A549 (cell line): ENCODE measurements at regions not wholly inside any gene's neighbourhood (a gene's known extent, or its start where the extent isn't known, plus 50 kb on each side); places are given as distances from the start of the nearest gene placed in this dataset.

Experiments
- ATAC-seq, 2 experiments: fragments of 200-7000 bp in 1 of 2; fragments of >200 bp in 1 of 2; cut with Nextera tagmentation in 1 of 2; cut with Tn5 transposase in 1 of 2; 3 replicates each; pipeline versions ENCODE4 v1.8.0 to v1.9.1; 2018 to 2020; ENCODE audit warnings: mild to moderate bottlenecking in 1 of 2, moderate library complexity in 1 of 2
- CTCF ChIA-PET: fragments of 300-600 bp; sonication (Branson Sonifier 250); formaldehyde crosslinking; extraction: SDS; loops from one replicate; lab custom pipeline; 2021; ENCODE audit warnings: antibody characterized with exemption, inconsistent platforms; lab: Yijun Ruan, JAX
- POLR2A ChIA-PET: fragments of 350-600 bp; formaldehyde crosslinking; extraction: SDS; loops from one replicate; lab custom pipeline; 2021; ENCODE audit warnings: antibody characterized with exemption, inconsistent platforms; lab: Yijun Ruan, JAX
- DNase-seq, 2 experiments: peaks; one replicate each; pipeline versions ENCODE4 v3.0.0 to v3.0.0-alpha.2; 2011 to 2016; ENCODE audit warnings: low read depth in 1 of 2, low spot score in 1 of 2
- FAIRE-seq: peaks from 2 replicates; lab custom pipeline; 2011; peaks lifted over from hg19 to GRCh38; lab: Jason Lieb, UNC
- H3K27ac ChIP-seq, 2 experiments: fragments of >200 bp; sonication (Bioruptor Twin); formaldehyde crosslinking; 3 replicates each; pipeline ENCODE4 v1.5.1; 2016 to 2017
- H3K4me1 ChIP-seq: fragments of >200 bp; sonication (Bioruptor Twin); formaldehyde crosslinking; 3 replicates; pipeline ENCODE4 v1.6.1; 2016
- H3K4me2 ChIP-seq: fragments of >200 bp; sonication (Bioruptor Twin); formaldehyde crosslinking; 3 replicates; pipeline ENCODE4 v1.6.1; 2016
- H3K4me3 ChIP-seq: fragments of >200 bp; sonication (Bioruptor Twin); formaldehyde crosslinking; 3 replicates; pipeline ENCODE4 v1.5.1; 2016
- H3K9me3 ChIP-seq: fragments of >200 bp; sonication (Bioruptor Twin); formaldehyde crosslinking; 3 replicates; pipeline ENCODE4 v1.6.1; 2016
- BHLHE40 ChIP-seq: IDR thresholded peaks from 2 replicates; pipeline ENCODE4 v1.6.1; 2012; ENCODE audit warnings: low read depth, low read length, inconsistent platforms
- CBX8 ChIP-seq: fragments of 200-600 bp; sonication (generic); IDR thresholded peaks from 2 replicates; pipeline ENCODE4 v1.6.1; 2016
- CHD4 ChIP-seq: fragments of 200-600 bp; sonication (generic); IDR thresholded peaks from 2 replicates; pipeline ENCODE4 v1.6.1; 2016; ENCODE audit warnings: antibody characterized with exemption, mild to moderate bottlenecking, borderline replicate concordance
- CTCF ChIP-seq: fragments of >200 bp; sonication (Bioruptor Twin); formaldehyde crosslinking; IDR thresholded peaks from 3 replicates; pipeline ENCODE4 v1.5.1; 2016
- EHF ChIP-seq: fragments of 250-450 bp; sonication (Bioruptor Pico); IDR thresholded peaks from 2 replicates; pipeline ENCODE4 v1.5.0; 2020; ENCODE audit warnings: mild to moderate bottlenecking
- FOSB ChIP-seq: fragments of 250-450 bp; sonication (Bioruptor Pico); IDR thresholded peaks from 2 replicates; pipeline ENCODE4 v1.5.0; 2020; ENCODE audit warnings: mild to moderate bottlenecking, moderate library complexity
- FOSL2 ChIP-seq, 2 experiments: fragments of 450-650 bp in 1 of 2; fragments of >200 bp in 1 of 2; sonication (Bioruptor Twin) in 1 of 2; formaldehyde crosslinking; IDR thresholded peaks; 2 replicates each; pipeline versions ENCODE4 v1.5.0 to v1.6.1; 2016 to 2020; ENCODE audit warnings: mild to moderate bottlenecking in 1 of 2, moderate library complexity in 1 of 2
- FOXS1 ChIP-seq: fragments of 250-450 bp; sonication (Bioruptor Pico); IDR thresholded peaks from 2 replicates; pipeline ENCODE4 v1.5.0; 2020; ENCODE audit warnings: mild to moderate bottlenecking, moderate library complexity
- HDAC2 ChIP-seq: fragments of 200-600 bp; sonication (generic); IDR thresholded peaks from 2 replicates; pipeline ENCODE4 v1.6.1; 2016
- HMGXB4 ChIP-seq: fragments of 250-450 bp; sonication (Bioruptor Pico); IDR thresholded peaks from 2 replicates; pipeline ENCODE4 v1.5.0; 2021; ENCODE audit warnings: mild to moderate bottlenecking, moderate library complexity, borderline replicate concordance
- HOXB13 ChIP-seq: fragments of 250-450 bp; sonication (Bioruptor Pico); IDR thresholded peaks from 2 replicates; pipeline ENCODE4 v1.5.0; 2020; ENCODE audit warnings: low read depth, mild to moderate bottlenecking, moderate library complexity
- HOXB5 ChIP-seq: fragments of 250-450 bp; sonication (Bioruptor Pico); IDR thresholded peaks from 2 replicates; pipeline ENCODE4 v1.5.0; 2020; ENCODE audit warnings: mild to moderate bottlenecking, moderate library complexity
- JUNB ChIP-seq: fragments of >200 bp; sonication (Bioruptor Twin); formaldehyde crosslinking; IDR thresholded peaks from 2 replicates; pipeline ENCODE4 v1.6.1; 2016
- KDM1A ChIP-seq: fragments of 200-600 bp; sonication (generic); IDR thresholded peaks from 2 replicates; pipeline ENCODE4 v1.6.1; 2016; ENCODE audit warnings: low read depth, mild to moderate bottlenecking
- MAX ChIP-seq: IDR thresholded peaks from 2 replicates; pipeline ENCODE4 v1.6.1; 2012
- MYC ChIP-seq: IDR thresholded peaks from 2 replicates; pipeline ENCODE4 v1.6.1; 2012; ENCODE audit warnings: mild to moderate bottlenecking, inconsistent platforms, low read length, improper control_type of control experiment, borderline replicate concordance
- NPAS2 ChIP-seq: fragments of 250-450 bp; sonication (Bioruptor Pico); IDR thresholded peaks from 2 replicates; pipeline ENCODE4 v1.8.0; 2022; ENCODE audit warnings: mild to moderate bottlenecking, moderate library complexity, borderline replicate concordance
- NR3C1 ChIP-seq: fragments of >200 bp; sonication (Bioruptor Twin); formaldehyde crosslinking; IDR thresholded peaks from 3 replicates; pipeline ENCODE4 v1.6.1; 2017
- RAD21 ChIP-seq, 2 experiments: fragments of >200 bp in 1 of 2; sonication (Bioruptor Twin) in 1 of 2; formaldehyde crosslinking in 1 of 2; IDR thresholded peaks in 1 of 2; conservative IDR thresholded peaks in 1 of 2; 2 replicates in 1 of 2; 3 replicates in 1 of 2; pipeline ENCODE4 v1.6.1; 2012 to 2018; ENCODE audit warnings: inconsistent platforms in 1 of 2
- RCOR1 ChIP-seq: fragments of 150-350 bp; IDR thresholded peaks from 2 replicates; pipeline ENCODE4 v1.6.1; 2014; ENCODE audit warnings: antibody characterized with exemption, low read length, low read depth
- SMC3 ChIP-seq: fragments of >200 bp; sonication (Bioruptor Twin); formaldehyde crosslinking; IDR thresholded peaks from 3 replicates; pipeline ENCODE4 v1.6.1; 2018; ENCODE audit warnings: inconsistent platforms
- ZC3H11A ChIP-seq: fragments of 450-650 bp; IDR thresholded peaks from 2 replicates; pipeline ENCODE4 v1.6.1; 2014; ENCODE audit warnings: antibody characterized with exemption, mild to moderate bottlenecking
- ZFP36 ChIP-seq: fragments of 450-650 bp; IDR thresholded peaks from 2 replicates; pipeline ENCODE4 v1.6.1; 2014; ENCODE audit warnings: borderline replicate concordance; ENCODE audit not compliant: partially characterized antibody
- ZNF302 ChIP-seq: fragments of 250-450 bp; sonication (Bioruptor Pico); IDR thresholded peaks from 2 replicates; pipeline ENCODE4 v1.9.0; 2021; ENCODE audit warnings: inconsistent platforms, mild to moderate bottlenecking, moderate library complexity
- ZSCAN20 ChIP-seq: fragments of 250-450 bp; sonication (Bioruptor Pico); IDR thresholded peaks from 2 replicates; pipeline ENCODE4 v1.8.0; 2022; ENCODE audit warnings: mild to moderate bottlenecking, moderate library complexity
- WGBS: methylation state at CpG from one replicate; pipeline ENCODE4 v1.1.6; 2017; ENCODE audit errors: missing lambda C conversion rate; 5-methylcytosine and 5-hydroxymethylcytosine counted together

DNA sequence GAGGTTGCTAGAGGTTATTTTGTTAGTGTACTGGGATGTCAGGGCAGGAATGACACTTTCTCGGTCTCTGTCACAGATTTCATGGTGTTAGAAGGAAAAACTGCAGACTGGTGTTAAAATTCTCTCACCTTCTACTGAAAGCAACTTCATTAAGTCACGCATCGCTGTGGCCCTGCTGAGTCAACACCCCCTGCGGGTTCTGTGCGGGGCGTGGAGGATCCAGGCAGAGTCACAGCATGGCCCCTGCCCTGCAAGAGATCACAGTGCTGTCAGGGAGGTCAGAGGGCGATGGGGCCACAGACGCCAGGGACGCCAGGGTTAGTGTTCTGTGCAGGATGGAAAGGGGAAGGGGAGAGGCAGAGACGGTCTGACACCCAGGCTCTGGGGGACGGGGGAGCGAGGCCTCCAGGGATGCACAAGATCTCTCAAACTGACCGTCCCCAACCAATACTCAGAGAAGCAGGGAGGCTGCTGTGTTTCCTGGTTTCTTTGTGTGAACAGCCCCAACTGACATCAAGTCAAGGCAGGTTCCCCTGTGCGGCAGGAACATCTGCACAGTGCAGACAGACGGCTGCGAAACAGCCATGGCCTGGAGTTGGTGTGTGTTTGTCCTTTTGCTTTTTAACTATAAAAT is 354.9 kb upstream of the SALL3 start:
- TF ChIP-seq CHD4 (no peak), HMGXB4 (CRISPR knock-in tag) (no peak), EHF (no peak), ZC3H11A (no peak), ZFP36 (no peak), ZNF302 (CRISPR knock-in tag) (no peak), FOSL2 (IDR thresholded peaks at IDR 0.05) (no peak), FOSL2 (CRISPR knock-in tag; IDR thresholded peaks at IDR 0.05) (no peak), CTCF (no peak), MAX (no peak), FOXS1 (no peak), MYC (no peak), ZSCAN20 (no peak), FOSB (CRISPR knock-in tag) (no peak), CBX8 (no peak), NPAS2 (no peak), RAD21 (conservative IDR thresholded peaks at IDR 0.05 in 1 of 2, IDR thresholded peaks at IDR 0.05 in 1 of 2) (no peak), HDAC2 (no peak), HOXB13 (CRISPR knock-in tag) (no peak), SMC3 (no peak), NR3C1 (no peak)
- DNase-seq (no peak), FAIRE-seq (no peak), ATAC-seq (no peak)
- Histone ChIP-seq H3K9me3 (no peaks in the 10 kb centered on the region), H3K27ac (no peak overlapping the region), H3K4me1 (no peaks in the 10 kb centered on the region), H3K4me3 (no peak overlapping the region), H3K4me2 (no peak overlapping the region)
- POLR2A ChIA-PET = no interaction called here
- WGBS = 27% methylated on average over 5 of the region's 16 CpGs
- CTCF ChIA-PET = no interaction called here

GRCh38 chr18:78625847-78626246 is 353.8 kb upstream of the SALL3 start:
- Histone ChIP-seq H3K4me3 (no peak overlapping the region), H3K4me1 (no peaks in the 10 kb centered on the region), H3K27ac (no peak overlapping the region), H3K4me2 (no peak overlapping the region), H3K9me3 (no peaks in the 10 kb centered on the region)
- WGBS = 40% methylated on average over 5 of the region's 5 CpGs
- CTCF ChIA-PET = interaction anchor here (0.6 to 0.9 kb wide), 2 partner anchors 14 to 69 kb away, joined by 3 read pairs; no protein-coding TSS in a partner anchor
- POLR2A ChIA-PET = no interaction called here
- FAIRE-seq (no peak), ATAC-seq (no peak), DNase-seq (no peak)
- TF ChIP-seq RCOR1 = no peak
- TF ChIP-seq BHLHE40 = no peak
- TF ChIP-seq JUNB = no peak
- no peak for TF ChIP-seq HOXB5
- no peak for TF ChIP-seq CBX8
- no peak for TF ChIP-seq ZFP36
- TF ChIP-seq FOXS1 = no peak
- no peak for TF ChIP-seq KDM1A
- TF ChIP-seq NR3C1 = no peak
- no peak for TF ChIP-seq EHF
- no peak for TF ChIP-seq NPAS2
- TF ChIP-seq, all 56 proteins: peak for 0
